IPS-18a (cell line): ENCODE measurements at regions not wholly inside any gene's neighbourhood (a gene's known extent, or its start where the extent isn't known, plus 50 kb on each side); places are given as distances from the start of the nearest gene placed in this dataset.
"Not testable (repeated sequence)": the region's sequence is repeated elsewhere in the genome, so short reads cannot be mapped to it uniquely, and the experiment has no call there.

Source experiments
- H3K27ac ChIP-seq: one replicate; pipeline ENCODE4 v1.5.1; 2013; ENCODE audit warnings: low read length
- H3K27me3 ChIP-seq: one replicate; pipeline ENCODE4 v1.6.1; 2013; ENCODE audit warnings: mild to moderate bottlenecking, low read length; ENCODE audit not compliant: control insufficient read depth, insufficient read depth
- H3K36me3 ChIP-seq: one replicate; pipeline ENCODE4 v1.6.1; 2013; ENCODE audit warnings: low read depth, low read length; ENCODE audit not compliant: control insufficient read depth
- H3K4me1 ChIP-seq: one replicate; pipeline ENCODE4 v1.6.1; 2013; ENCODE audit warnings: low read depth, low read length; ENCODE audit not compliant: control insufficient read depth
- H3K4me3 ChIP-seq: one replicate; pipeline ENCODE4 v1.5.1; 2013; ENCODE audit warnings: low read length
- H3K9ac ChIP-seq: one replicate; pipeline ENCODE4 v1.6.1; 2013; ENCODE audit warnings: mild to moderate bottlenecking, low read length, moderate library complexity
- H3K9me3 ChIP-seq: one replicate; pipeline ENCODE4 v1.6.1; 2013; ENCODE audit warnings: low read depth, low read length; ENCODE audit not compliant: control insufficient read depth

GRCh38 chr6:118704915-118705314 lies 53.5 kb upstream of the CEP85L start:
- H3K9me3 ChIP-seq: no peaks in the 10 kb centered on the region
- H3K4me3 ChIP-seq: no peak overlapping the region
- H3K4me1 ChIP-seq: peaks cover 29% of the 10 kb centered on the region
- no peaks in the 10 kb centered on the region for H3K27me3 ChIP-seq
- H3K36me3 ChIP-seq: no peaks in the 10 kb centered on the region
- no peak overlapping the region for H3K9ac ChIP-seq
- H3K27ac ChIP-seq: no peak overlapping the region

DNA sequence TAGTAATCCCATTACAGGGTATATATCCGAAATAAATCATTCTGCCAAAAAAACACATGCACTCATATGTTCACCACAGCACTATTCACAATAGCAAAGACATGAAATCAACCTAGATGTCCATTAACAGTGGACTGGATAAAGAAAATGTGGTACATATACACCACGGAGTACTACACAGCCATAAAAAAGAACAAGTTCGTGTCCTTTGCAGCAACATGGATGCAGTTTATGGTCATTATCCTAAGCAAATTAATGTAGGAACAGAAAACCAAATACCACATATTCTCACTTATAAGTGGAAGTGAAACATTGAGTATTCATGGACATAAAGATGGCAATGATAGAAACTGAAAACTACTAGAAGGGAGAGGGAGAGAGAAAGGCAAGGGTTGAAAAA lies 49.9 kb upstream of the CEP85L start:
- not testable (repeated sequence) for H3K27ac ChIP-seq, H3K4me3 ChIP-seq, H3K9ac ChIP-seq, H3K27me3 ChIP-seq, H3K9me3 ChIP-seq, H3K36me3 ChIP-seq
- H3K4me1 ChIP-seq: peaks cover 16% of the 10 kb centered on the region
